Type B pancreatic cell (in vitro differentiated cells): ENCODE measurements at regions not wholly inside any gene's neighbourhood (a gene's known extent, or its start where the extent isn't known, plus 50 kb on each side); places are given as distances from the start of the nearest gene placed in this dataset.
A peak's percentile ranks its signal among the peaks of the same experiment; 100 is the strongest.

Source experiments
- DNase-seq: peaks from one replicate; pipeline ENCODE4 v3.0.0; 2021; ENCODE audit warnings: mixed read lengths; ENCODE audit not compliant: unreplicated experiment; ENCODE audit errors: extremely low spot score
- H3K27ac Mint-ChIP-seq: 2 replicates; pipeline ENCODE4 v1.8.0; 2021; ENCODE audit warnings: mild to moderate bottlenecking, mixed read lengths
- H3K27me3 Mint-ChIP-seq: 2 replicates; pipeline ENCODE4 v1.8.0; 2021; ENCODE audit warnings: mixed read lengths
- H3K36me3 Mint-ChIP-seq: 2 replicates; pipeline ENCODE4 v1.8.0; 2021; ENCODE audit warnings: mixed read lengths
- H3K4me1 Mint-ChIP-seq: one replicate; pipeline ENCODE4 v1.8.0; 2021; ENCODE audit warnings: mixed read lengths; ENCODE audit not compliant: unreplicated experiment
- H3K4me3 Mint-ChIP-seq: 2 replicates; pipeline ENCODE4 v1.8.0; 2021; ENCODE audit warnings: mild to moderate bottlenecking, mixed read lengths
- H3K9me3 Mint-ChIP-seq: 2 replicates; pipeline ENCODE4 v1.8.0; 2021; ENCODE audit warnings: mixed read lengths
- CTCF ChIP-seq: fragments of 200-600 bp; sonication (generic); conservative IDR thresholded peaks from 2 replicates; pipeline ENCODE4 v1.5.0; 2021; ENCODE audit warnings: antibody characterized with exemption, mild to moderate bottlenecking

- no peak overlapping the region for H3K4me3 Mint-ChIP-seq
- peaks cover 9% of the 10 kb centered on the region for H3K27me3 Mint-ChIP-seq
- no peak for DNase-seq
- no peak for TF ChIP-seq CTCF
- no peak overlapping the region for H3K27ac Mint-ChIP-seq
- peaks cover 37% of the 10 kb centered on the region for H3K4me1 Mint-ChIP-seq
- no peaks in the 10 kb centered on the region for H3K36me3 Mint-ChIP-seq
- H3K9me3 Mint-ChIP-seq, result peaks cover 4% of the 10 kb centered on the region
Measured at GRCh38 chr2:149739171-149739882, 151.8 kb upstream of the MMADHC start.

- TF ChIP-seq CTCF, result no peak
- H3K4me1 Mint-ChIP-seq, result peaks cover 39% of the 10 kb centered on the region
- H3K36me3 Mint-ChIP-seq, result no peaks in the 10 kb centered on the region
- peaks cover 9% of the 10 kb centered on the region for H3K27me3 Mint-ChIP-seq
- no peak overlapping the region for H3K4me3 Mint-ChIP-seq
- no peak overlapping the region for H3K27ac Mint-ChIP-seq
- DNase-seq, result no peak
- H3K9me3 Mint-ChIP-seq, result peaks cover 4% of the 10 kb centered on the region
Measured at GRCh38 chr2:149738767-149739166, 151.2 kb upstream of the MMADHC start.

DNA sequence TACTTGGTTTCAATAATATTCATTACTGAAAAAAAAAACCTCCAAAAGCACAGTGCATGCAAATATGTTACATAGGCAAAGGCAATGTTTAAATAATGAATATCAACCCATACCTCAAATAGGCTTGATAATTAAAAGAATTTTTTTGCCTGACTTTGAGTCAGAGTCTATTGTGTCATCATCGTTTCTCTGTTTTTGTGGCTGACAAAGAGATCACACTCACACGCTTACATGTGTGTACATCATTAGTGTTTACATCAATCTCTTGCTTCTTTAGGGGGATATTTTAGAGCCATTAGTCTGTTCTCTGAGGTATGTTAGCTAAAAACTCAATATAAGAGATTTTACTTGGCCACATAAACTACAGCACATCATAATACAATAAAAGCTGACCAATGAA is 150.3 kb upstream of the MMADHC start:
- H3K27me3 Mint-ChIP-seq, result peaks cover 9% of the 10 kb centered on the region
- no peak overlapping the region for H3K27ac Mint-ChIP-seq
- H3K4me3 Mint-ChIP-seq, result no peak overlapping the region
- no peak for TF ChIP-seq CTCF
- H3K4me1 Mint-ChIP-seq, result peaks cover 37% of the 10 kb centered on the region
- H3K36me3 Mint-ChIP-seq, result no peaks in the 10 kb centered on the region
- H3K9me3 Mint-ChIP-seq, result peaks cover 4% of the 10 kb centered on the region
- no peak for DNase-seq

GRCh38 chr2:149735237-149735958 is 147.8 kb upstream of the MMADHC start:
- H3K4me3 Mint-ChIP-seq, result no peak overlapping the region
- H3K4me1 Mint-ChIP-seq, result peaks cover 50% of the 10 kb centered on the region
- H3K27ac Mint-ChIP-seq, result no peak overlapping the region
- no peak for TF ChIP-seq CTCF
- no peak for DNase-seq
- peaks cover 14% of the 10 kb centered on the region for H3K27me3 Mint-ChIP-seq
- peaks cover under 1% of the 10 kb centered on the region for H3K9me3 Mint-ChIP-seq
- no peaks in the 10 kb centered on the region for H3K36me3 Mint-ChIP-seq

DNA sequence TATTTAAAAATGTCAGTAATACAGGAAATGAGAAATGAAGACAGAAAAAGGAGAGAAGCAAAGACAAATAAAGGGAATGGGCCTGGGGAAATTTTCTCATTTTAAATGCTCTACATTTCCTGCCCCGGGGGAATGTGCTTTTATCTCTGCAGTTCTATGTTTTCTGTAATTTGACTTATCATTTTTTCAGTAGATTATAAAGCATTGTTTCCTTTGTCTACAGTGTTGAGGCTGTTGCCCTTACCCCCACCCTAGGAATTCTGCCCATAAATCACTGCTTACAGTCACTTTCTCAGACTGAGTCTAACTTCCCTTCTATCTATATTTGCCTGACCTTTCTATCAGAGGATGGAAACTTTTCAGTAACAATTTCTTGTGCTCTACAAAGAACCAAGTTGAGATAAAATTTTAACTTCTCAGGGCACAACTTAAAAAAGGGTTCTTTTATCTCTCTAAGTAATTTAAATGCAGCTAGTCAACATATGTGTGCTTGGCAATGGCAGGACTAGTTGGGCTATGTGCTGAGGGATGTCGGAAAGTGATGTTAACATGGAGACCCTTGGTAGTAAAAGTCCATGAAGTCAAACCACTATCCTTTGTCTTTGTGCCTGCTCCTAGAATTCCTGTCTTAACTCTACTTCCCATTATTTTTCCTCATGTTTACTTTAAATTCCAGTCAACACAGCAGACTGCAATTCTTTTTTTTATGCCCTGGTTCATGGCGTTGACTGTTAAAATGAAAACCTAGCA is 146.5 kb upstream of the MMADHC start:
- Mint-ChIP-seq H3K27ac (peak overlapping the region; percentile 67), H3K4me3 (peak overlapping the region; percentile 6), H3K4me1 (peaks cover 47% of the 10 kb centered on the region), H3K9me3 (no peaks in the 10 kb centered on the region), H3K36me3 (no peaks in the 10 kb centered on the region), H3K27me3 (peaks cover 12% of the 10 kb centered on the region)
- DNase-seq, result no peak
- no peak for TF ChIP-seq CTCF
